ENCODE measurements at regions not wholly inside any gene's neighbourhood (a gene's known extent, or its start where the extent isn't known, plus 50 kb on each side); places are given as distances from the start of the nearest gene placed in this dataset.

GRCh38 chr5:97608501-97608900 lies 425.5 kb upstream of the RIOK2 start:
- no peak for DNase-seq

GRCh38 chr5:97618721-97619120 lies 435.7 kb upstream of the RIOK2 start:
- peak; percentile 21 for DNase-seq

GRCh38 chr5:97623441-97623840 lies 440.4 kb upstream of the RIOK2 start:
- no peak for DNase-seq

GRCh38 chr5:97624886-97625285 lies 441.8 kb upstream of the RIOK2 start:
- no peak for DNase-seq

GRCh38 chr5:97627272-97627671 lies 444.2 kb upstream of the RIOK2 start:
- DNase-seq: no peak

GRCh38 chr5:97628031-97628430 lies 445.0 kb upstream of the RIOK2 start:
- no peak for DNase-seq

GRCh38 chr5:97628807-97629206 lies 445.8 kb upstream of the RIOK2 start:
- no peak for DNase-seq

- peak; percentile 58 for DNase-seq
Measured at GRCh38 chr5:97629276-97629675, 446.2 kb upstream of the RIOK2 start.

GRCh38 chr5:97635553-97635952 lies 452.5 kb upstream of the RIOK2 start:
- no peak for DNase-seq

- DNase-seq: no peak
Measured at GRCh38 chr5:97636766-97637165, 453.7 kb upstream of the RIOK2 start.

GRCh38 chr5:97641081-97641480 lies 458.0 kb upstream of the RIOK2 start:
- no peak for DNase-seq

- no peak for DNase-seq
Measured at GRCh38 chr5:97644206-97644605, 461.2 kb upstream of the RIOK2 start.

GRCh38 chr5:97644896-97645295 lies 461.8 kb upstream of the RIOK2 start:
- DNase-seq: no peak

- DNase-seq: no peak
Measured at GRCh38 chr5:97657239-97657638, 474.2 kb upstream of the RIOK2 start.

GRCh38 chr5:97658116-97658900 lies 475.3 kb upstream of the RIOK2 start:
- DNase-seq: peak; percentile 4

- DNase-seq: no peak
Measured at GRCh38 chr5:97666783-97667182, 483.7 kb upstream of the RIOK2 start.

GRCh38 chr5:97670447-97670846 lies 487.4 kb upstream of the RIOK2 start:
- no peak for DNase-seq

GRCh38 chr5:97676608-97677007 lies 493.6 kb upstream of the RIOK2 start:
- no peak for DNase-seq

- no peak for DNase-seq
Measured at GRCh38 chr5:97694091-97694490, 511.0 kb upstream of the RIOK2 start.

GRCh38 chr5:97714424-97714823 lies 531.4 kb upstream of the RIOK2 start:
- no peak for DNase-seq

- DNase-seq: no peak
Measured at GRCh38 chr5:97726106-97726505, 543.1 kb upstream of the RIOK2 start.

GRCh38 chr5:97728920-97729319 lies 545.9 kb upstream of the RIOK2 start:
- DNase-seq: no peak

- DNase-seq: no peak
Measured at GRCh38 chr5:97729938-97730337, 546.9 kb upstream of the RIOK2 start.

- DNase-seq: peak; percentile 95
Measured at GRCh38 chr5:97735209-97735608, 552.2 kb upstream of the RIOK2 start.

- no peak for DNase-seq
Measured at GRCh38 chr5:97737608-97738007, 554.6 kb upstream of the RIOK2 start.

Data from NCI-H226 (cell line).